ENCODE measurements at regions not wholly inside any gene's neighbourhood (a gene's known extent, or its start where the extent isn't known, plus 50 kb on each side); places are given as distances from the start of the nearest gene placed in this dataset.

- Mint-ChIP-seq H3K27ac (ENCODE audit: unreplicated experiment) (no peak overlapping the region), H3K9me3 (ENCODE audit: unreplicated experiment) (peaks cover 11% of the 10 kb centered on the region), H3K36me3 (ENCODE audit: unreplicated experiment) (no peaks in the 10 kb centered on the region), H3K27me3 (ENCODE audit: unreplicated experiment) (peaks cover 4% of the 10 kb centered on the region), H3K4me3 (ENCODE audit: unreplicated experiment) (no peak overlapping the region), H3K4me1 (ENCODE audit: low read depth, unreplicated experiment) (peaks cover 11% of the 10 kb centered on the region)
- no peak for TF ChIP-seq CTCF (IDR thresholded peaks at IDR 0.05; ENCODE audit: partially characterized antibody, unreplicated experiment)
- DNase-seq = no peak
These were observed 182.5 kb upstream of the JARID2 start for GRCh38 chr6:15063253-15063853.

GRCh38 chr6:15065261-15065989 lies 180.4 kb upstream of the JARID2 start:
- H3K9me3 Mint-ChIP-seq (ENCODE audit: unreplicated experiment) = peaks cover 10% of the 10 kb centered on the region
- no peak for DNase-seq
- no peaks in the 10 kb centered on the region for H3K36me3 Mint-ChIP-seq (ENCODE audit: unreplicated experiment)
- no peak overlapping the region for H3K4me3 Mint-ChIP-seq (ENCODE audit: unreplicated experiment)
- TF ChIP-seq CTCF (IDR thresholded peaks at IDR 0.05; ENCODE audit: partially characterized antibody, unreplicated experiment) = no peak
- H3K27ac Mint-ChIP-seq (ENCODE audit: unreplicated experiment) = no peak overlapping the region
- peaks cover 4% of the 10 kb centered on the region for H3K27me3 Mint-ChIP-seq (ENCODE audit: unreplicated experiment)
- H3K4me1 Mint-ChIP-seq (ENCODE audit: low read depth, unreplicated experiment) = peaks cover 11% of the 10 kb centered on the region

GRCh38 chr6:15066089-15066758 lies 179.6 kb upstream of the JARID2 start:
- H3K4me1 Mint-ChIP-seq (ENCODE audit: low read depth, unreplicated experiment) = peaks cover 7% of the 10 kb centered on the region
- TF ChIP-seq CTCF (IDR thresholded peaks at IDR 0.05; ENCODE audit: partially characterized antibody, unreplicated experiment) = no peak
- no peak for DNase-seq
- peaks cover 7% of the 10 kb centered on the region for H3K9me3 Mint-ChIP-seq (ENCODE audit: unreplicated experiment)
- H3K4me3 Mint-ChIP-seq (ENCODE audit: unreplicated experiment) = no peak overlapping the region
- H3K27me3 Mint-ChIP-seq (ENCODE audit: unreplicated experiment) = peaks cover 4% of the 10 kb centered on the region
- no peak overlapping the region for H3K27ac Mint-ChIP-seq (ENCODE audit: unreplicated experiment)
- no peaks in the 10 kb centered on the region for H3K36me3 Mint-ChIP-seq (ENCODE audit: unreplicated experiment)

GRCh38 chr6:15073344-15073789 lies 172.5 kb upstream of the JARID2 start:
- Mint-ChIP-seq H3K4me3 (ENCODE audit: unreplicated experiment) (no peak overlapping the region), H3K27me3 (ENCODE audit: unreplicated experiment) (no peaks in the 10 kb centered on the region), H3K4me1 (ENCODE audit: low read depth, unreplicated experiment) (peaks cover 13% of the 10 kb centered on the region), H3K27ac (ENCODE audit: unreplicated experiment) (no peak overlapping the region), H3K9me3 (ENCODE audit: unreplicated experiment) (peaks cover 5% of the 10 kb centered on the region), H3K36me3 (ENCODE audit: unreplicated experiment) (no peaks in the 10 kb centered on the region)
- TF ChIP-seq CTCF (IDR thresholded peaks at IDR 0.05; ENCODE audit: partially characterized antibody, unreplicated experiment) = no peak
- no peak for DNase-seq

Data from glutamatergic neuron (in vitro differentiated cells).